ENCODE measurements at regions not wholly inside any gene's neighbourhood (a gene's known extent, or its start where the extent isn't known, plus 50 kb on each side); places are given as distances from the start of the nearest gene placed in this dataset.

- no peak for DNase-seq (ENCODE audit: low read depth in 2 of 2)
Measured at GRCh38 chr6:103062136-103062535, 1668.6 kb downstream of the GRIK2 start.

GRCh38 chr6:103047567-103047966, 1654.1 kb downstream of the GRIK2 start:
- no peak for DNase-seq (ENCODE audit: low read depth in 2 of 2)

GRCh38 chr6:103042336-103042735, 1648.8 kb downstream of the GRIK2 start:
- no peak for DNase-seq (ENCODE audit: low read depth in 2 of 2)

GRCh38 chr6:103036846-103037245, 1643.3 kb downstream of the GRIK2 start:
- no peak for DNase-seq (ENCODE audit: low read depth in 2 of 2)

DNA sequence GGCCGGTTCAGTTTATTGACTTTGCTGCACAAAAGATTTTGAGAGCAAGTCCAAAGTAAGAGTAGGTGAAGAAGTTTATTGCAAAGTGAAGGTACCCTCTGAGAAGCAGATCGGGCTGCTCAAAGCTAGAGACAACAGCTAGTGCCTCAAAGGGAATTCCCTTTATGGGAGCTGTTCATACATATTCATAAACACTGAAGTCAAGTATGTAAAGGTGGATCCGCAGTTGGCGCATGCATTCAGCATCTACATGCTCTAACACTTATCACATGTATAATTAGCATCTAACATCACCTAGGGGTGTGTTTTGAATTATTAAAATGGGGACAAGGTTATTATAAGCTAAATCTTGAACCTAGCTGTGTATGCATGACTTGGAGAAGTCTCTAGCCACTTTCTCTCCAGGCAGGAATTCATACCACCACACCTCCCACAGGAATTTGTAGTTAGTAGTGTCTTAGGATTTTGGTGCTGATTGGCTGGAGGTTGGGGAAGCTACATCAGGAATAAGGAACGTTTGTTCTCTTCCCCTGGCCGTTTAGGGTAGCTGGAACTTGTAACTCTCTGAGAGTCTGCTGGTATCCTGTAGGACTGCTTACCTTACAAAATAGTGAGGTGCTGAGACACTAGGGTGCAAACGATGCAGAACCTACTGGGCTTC, 1633.9 kb downstream of the GRIK2 start:
- no peak for DNase-seq (ENCODE audit: low read depth in 2 of 2)

GRCh38 chr6:103018426-103018825, 1624.9 kb downstream of the GRIK2 start:
- DNase-seq (ENCODE audit: low read depth in 2 of 2) = no peak

DNA sequence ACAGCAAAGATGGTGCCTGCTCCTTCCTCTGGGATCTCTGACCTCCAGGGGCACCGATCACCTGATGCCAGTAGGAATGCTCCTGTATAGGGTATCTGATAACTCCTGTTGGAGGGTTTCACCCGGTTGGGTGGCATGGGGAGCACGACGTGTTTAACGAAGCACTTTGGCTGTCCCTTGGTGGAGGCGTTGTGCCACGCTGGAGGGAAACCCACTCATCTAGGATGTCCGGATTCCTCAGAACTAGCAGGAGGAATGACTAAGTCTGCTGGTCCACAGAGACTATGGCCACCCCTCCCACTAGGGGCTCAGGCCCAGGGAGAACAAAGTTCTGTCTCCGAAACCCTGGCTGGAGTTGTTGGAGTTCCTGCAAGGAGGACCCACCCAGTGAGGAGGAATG, 1624.4 kb downstream of the GRIK2 start:
- no peak for DNase-seq (ENCODE audit: low read depth in 2 of 2)

GRCh38 chr6:103011605-103012004, 1618.1 kb downstream of the GRIK2 start:
- no peak for DNase-seq (ENCODE audit: low read depth in 2 of 2)

DNA sequence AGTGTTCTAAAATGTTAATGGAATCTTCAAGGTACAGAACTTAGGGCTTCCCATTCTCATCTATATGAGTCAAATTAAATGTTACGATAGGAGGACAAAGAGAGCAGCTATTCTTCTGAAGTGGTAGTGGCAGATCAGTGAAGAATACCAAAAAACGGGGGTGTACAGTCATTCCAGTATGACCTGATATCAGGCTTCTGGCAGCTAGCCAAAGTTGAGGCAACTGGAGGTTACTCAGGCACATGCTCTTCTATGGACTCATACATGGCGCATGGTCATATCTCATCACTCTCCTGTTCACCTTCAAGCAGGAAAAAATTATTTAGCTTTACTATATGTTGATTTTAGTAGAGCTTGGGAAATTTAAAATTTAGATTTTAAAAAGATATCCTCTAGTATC, 1608.8 kb downstream of the GRIK2 start:
- DNase-seq (ENCODE audit: low read depth in 2 of 2) = no peak

- no peak for DNase-seq (ENCODE audit: low read depth in 2 of 2)
Measured at GRCh38 chr6:103001724-103002123, 1608.2 kb downstream of the GRIK2 start.

DNA sequence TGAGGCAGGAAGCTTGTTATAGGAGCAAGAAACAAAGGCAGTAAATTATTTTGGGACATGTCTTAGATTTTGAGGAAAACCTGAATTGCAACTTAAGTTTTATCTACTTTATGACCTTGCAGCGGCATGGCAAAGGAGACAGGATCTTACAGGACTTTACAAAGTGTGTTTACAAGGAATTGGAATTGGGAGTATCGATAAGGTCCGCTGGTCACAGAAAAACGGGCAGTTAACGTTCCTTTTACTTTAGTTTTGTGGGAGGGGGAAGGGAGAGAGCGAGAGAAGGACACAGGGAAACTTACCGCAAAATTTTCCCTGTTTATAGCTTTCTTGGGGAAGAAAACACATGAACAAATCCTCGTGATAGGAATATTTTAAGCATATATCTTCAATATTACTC, 1607.2 kb downstream of the GRIK2 start:
- DNase-seq (ENCODE audit: low read depth in 2 of 2) = no peak

DNA sequence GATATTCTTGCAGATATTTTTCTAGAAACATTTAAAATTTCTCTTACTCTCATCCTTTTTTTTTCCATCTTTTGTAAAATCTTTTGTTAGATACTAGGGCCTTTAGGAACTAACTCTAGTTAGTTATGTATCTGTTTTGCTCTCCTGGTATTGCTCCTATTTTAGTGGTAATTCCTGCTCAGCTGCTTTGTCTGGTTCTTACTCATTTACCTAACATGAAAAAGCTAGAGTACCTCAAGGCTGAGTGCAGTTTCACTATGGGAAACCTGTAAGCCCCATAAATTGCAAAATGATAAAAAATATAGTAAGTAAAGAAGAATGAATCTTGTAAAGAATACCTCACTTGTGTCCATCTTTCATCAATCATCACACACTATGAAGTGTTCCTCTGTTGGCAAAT, 1602.0 kb downstream of the GRIK2 start:
- no peak for DNase-seq (ENCODE audit: low read depth in 2 of 2)

DNA sequence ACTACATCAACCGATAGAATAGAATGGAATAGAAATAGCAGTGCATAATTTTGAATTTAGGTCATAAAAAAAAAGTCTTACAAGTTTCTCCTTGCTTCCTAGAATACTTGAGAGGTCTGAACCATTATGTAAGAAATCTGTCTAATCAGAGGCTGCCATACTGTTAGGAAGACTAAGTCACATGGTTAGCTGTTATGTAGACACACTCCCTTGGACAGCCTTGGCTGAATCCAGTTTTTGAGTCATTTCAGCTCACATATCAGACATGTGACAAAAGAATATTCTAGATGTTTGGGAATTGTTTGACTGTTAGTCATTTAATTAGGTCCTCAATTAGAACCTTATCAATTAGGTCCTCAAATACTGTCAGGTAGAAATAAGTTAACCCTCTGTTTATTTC, 1601.4 kb downstream of the GRIK2 start:
- no peak for DNase-seq (ENCODE audit: low read depth in 2 of 2)

GRCh38 chr6:102986086-102986485, 1592.6 kb downstream of the GRIK2 start:
- no peak for DNase-seq (ENCODE audit: low read depth in 2 of 2)

GRCh38 chr6:102984357-102984756, 1590.8 kb downstream of the GRIK2 start:
- DNase-seq (ENCODE audit: low read depth in 2 of 2) = no peak

GRCh38 chr6:102981490-102982015, 1588.0 kb downstream of the GRIK2 start:
- DNase-seq (ENCODE audit: low read depth in 2 of 2) = no peak

DNA sequence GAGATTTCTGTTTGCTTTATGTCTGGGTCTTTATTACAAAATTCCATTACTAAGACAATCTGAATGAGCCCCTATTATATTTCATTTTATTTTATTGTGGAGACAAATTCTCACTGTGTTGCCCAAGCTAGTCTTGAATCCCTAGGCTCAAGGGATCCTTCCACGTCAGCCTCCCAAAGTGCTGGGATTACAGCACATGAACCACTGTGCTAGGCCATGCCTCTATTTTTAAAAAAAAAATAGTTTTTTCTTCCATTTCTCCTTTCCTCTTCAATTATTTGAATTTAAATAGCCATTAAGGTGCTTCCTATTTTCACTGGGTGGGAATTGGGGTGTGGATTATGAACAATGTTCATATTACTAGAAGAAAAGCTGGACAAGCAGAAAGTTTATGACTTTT, 1587.4 kb downstream of the GRIK2 start:
- no peak for DNase-seq (ENCODE audit: low read depth in 2 of 2)

- no peak for DNase-seq (ENCODE audit: low read depth in 2 of 2)
Measured at GRCh38 chr6:102961902-102962301, 1568.4 kb downstream of the GRIK2 start.

DNA sequence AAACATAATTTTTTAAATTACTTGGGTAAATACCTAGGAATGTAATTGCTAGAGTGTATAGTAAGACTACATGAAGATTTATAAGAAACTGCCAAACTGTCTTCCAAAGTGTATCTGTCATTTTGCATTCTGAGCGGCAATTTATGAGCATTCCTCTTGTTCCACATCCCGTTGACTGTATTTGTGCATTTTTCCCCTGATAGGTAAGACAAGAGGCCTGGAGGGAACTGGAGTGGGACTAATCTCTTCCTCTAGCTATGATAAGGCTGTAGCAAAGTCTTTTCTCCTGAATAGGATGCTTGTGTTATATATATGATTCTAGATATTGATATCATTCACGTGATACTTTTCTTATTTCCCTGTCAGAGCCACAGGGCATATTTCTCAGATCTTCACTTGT, 1557.5 kb downstream of the GRIK2 start:
- no peak for DNase-seq (ENCODE audit: low read depth in 2 of 2)

- no peak for DNase-seq (ENCODE audit: low read depth in 2 of 2)
Measured at GRCh38 chr6:102944475-102944874, 1551.0 kb downstream of the GRIK2 start.

DNA sequence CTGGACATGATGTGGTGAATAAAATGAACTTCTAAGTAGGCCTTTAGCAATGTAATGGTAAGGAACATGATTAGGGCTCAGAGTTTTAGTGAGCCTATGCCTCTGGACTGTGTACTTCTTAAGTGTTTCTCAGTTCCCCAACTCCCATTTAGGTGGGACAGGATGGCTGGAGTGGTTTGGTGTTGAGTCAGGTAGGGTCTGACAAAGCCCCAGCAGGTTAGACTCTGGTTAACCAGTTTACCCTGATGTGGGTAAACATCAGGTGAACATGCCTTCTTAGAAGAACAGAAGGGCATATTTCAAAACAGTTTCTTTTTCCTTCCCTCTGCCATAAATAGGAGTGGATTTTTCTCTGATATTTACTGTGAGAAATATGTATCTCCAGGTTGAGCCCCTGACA, 1548.7 kb downstream of the GRIK2 start:
- no peak for DNase-seq (ENCODE audit: low read depth in 2 of 2)

DNA sequence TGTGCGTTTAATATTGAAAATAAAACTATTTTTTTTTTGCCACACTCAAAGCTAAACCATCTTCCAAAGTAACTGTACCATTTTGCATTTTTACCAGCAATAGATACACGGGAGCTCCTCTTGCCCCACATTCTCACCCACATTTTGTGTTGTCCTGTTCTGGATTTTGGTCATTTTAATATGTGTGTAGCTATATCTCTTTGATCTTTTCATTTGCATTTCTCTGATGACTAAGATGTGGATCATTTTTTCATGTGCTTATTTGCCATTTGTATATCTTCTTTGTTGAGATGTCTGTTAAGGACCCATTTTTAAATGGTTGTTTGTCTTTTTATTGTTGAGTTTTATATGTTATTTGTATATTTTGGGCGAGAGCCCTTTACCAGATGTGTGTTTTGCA, 1543.5 kb downstream of the GRIK2 start:
- no peak for DNase-seq (ENCODE audit: low read depth in 2 of 2)

DNA sequence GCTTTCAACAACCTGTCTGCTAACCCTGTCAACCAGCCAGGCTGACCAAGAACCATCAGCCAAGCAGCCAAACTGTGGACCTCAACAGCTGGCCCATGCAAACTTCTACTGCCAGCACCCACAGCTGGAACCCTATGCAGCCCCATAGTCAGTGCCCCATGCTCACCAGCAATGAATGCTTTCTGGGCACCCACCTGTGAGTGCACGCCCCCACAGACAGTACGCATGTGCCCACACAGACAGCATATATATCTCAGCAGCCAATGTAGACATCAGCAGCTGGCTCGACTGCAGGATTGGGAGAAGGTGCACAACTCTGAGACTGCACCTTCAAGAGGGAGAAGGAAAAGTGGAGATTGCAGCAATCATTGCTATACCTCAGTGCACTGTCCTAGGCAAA, 1534.6 kb downstream of the GRIK2 start:
- no peak for DNase-seq (ENCODE audit: low read depth in 2 of 2)

DNA sequence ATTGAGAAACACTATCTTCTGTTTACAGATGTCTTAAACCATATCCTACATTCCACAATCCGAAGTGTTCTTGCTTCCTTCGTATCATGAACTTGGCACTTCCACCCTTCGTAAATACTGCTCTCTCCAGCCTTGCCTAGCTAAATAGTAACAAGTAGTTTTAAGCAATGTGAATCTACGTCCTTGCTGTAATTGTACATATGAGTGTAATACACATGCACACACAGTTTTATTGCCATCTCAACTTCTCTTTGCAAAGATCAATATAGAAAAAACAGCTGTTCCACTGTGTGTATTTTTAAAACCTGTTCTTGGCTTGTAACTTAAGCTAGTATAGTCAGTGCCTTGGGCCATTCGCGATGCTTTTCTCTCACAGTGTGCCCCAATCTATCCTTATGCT, 1524.7 kb downstream of the GRIK2 start:
- DNase-seq (ENCODE audit: low read depth in 2 of 2) = no peak

All from stimulated activated CD8-positive, alpha-beta memory T cell treated with anti-CD3 and anti-CD28 coated beads, Interleukin-2, amount 100 ng/mL, for 1 hour (primary cell).